Trophoblast cell (in vitro differentiated cells and primary cell): ENCODE measurements at regions not wholly inside any gene's neighbourhood (a gene's known extent, or its start where the extent isn't known, plus 50 kb on each side); places are given as distances from the start of the nearest gene placed in this dataset.

ENCODE experiments used
- DNase-seq, 2 donors: peaks; one replicate each; pipeline ENCODE4 v3.0.0-alpha.2; 2016
- H2AFZ ChIP-seq: 2 replicates; pipeline ENCODE4 v1.6.1; 2013; ENCODE audit warnings: low read length, moderate library complexity, mild to moderate bottlenecking; ENCODE audit not compliant: insufficient read depth, poor library complexity
- H2AK5ac ChIP-seq: 2 replicates; pipeline ENCODE4 v1.6.1; 2013; ENCODE audit warnings: mild to moderate bottlenecking, low read length
- H2BK120ac ChIP-seq: 2 replicates; pipeline ENCODE4 v1.6.1; 2013; ENCODE audit warnings: low read length, mild to moderate bottlenecking, moderate library complexity; ENCODE audit not compliant: insufficient read depth, poor library complexity
- H2BK12ac ChIP-seq: 2 replicates; pipeline ENCODE4 v1.6.1; 2013; ENCODE audit warnings: mild to moderate bottlenecking, low read length, moderate library complexity
- H2BK5ac ChIP-seq: 2 replicates; pipeline ENCODE4 v1.6.1; 2013; ENCODE audit warnings: low read length, low read depth, moderate library complexity, mild to moderate bottlenecking; ENCODE audit not compliant: poor library complexity
- H3K14ac ChIP-seq: 2 replicates; pipeline ENCODE4 v1.6.1; 2013; ENCODE audit warnings: mild to moderate bottlenecking, low read length
- H3K18ac ChIP-seq: 2 replicates; pipeline ENCODE4 v1.6.1; 2013; ENCODE audit warnings: mild to moderate bottlenecking, low read length
- H3K23ac ChIP-seq: 2 replicates; pipeline ENCODE4 v1.6.1; 2013; ENCODE audit warnings: low read length
- H3K27ac ChIP-seq: 2 replicates; pipeline ENCODE4 v1.5.1; 2013; ENCODE audit warnings: low read depth, mild to moderate bottlenecking, inconsistent platforms, low read length, moderate library complexity
- H3K27me3 ChIP-seq: 2 replicates; pipeline ENCODE4 v1.6.1; 2013; ENCODE audit warnings: inconsistent platforms, mild to moderate bottlenecking, low read length, moderate library complexity; ENCODE audit not compliant: insufficient read depth
- H3K36me3 ChIP-seq, 2 experiments: 1 replicate in 1 of 2; 2 replicates in 1 of 2; pipeline ENCODE4 v1.6.1; 2013; ENCODE audit warnings: low read length in 2 of 2, mild to moderate bottlenecking in 2 of 2, moderate library complexity in 1 of 2; ENCODE audit not compliant: insufficient read depth in 2 of 2, control insufficient read depth in 1 of 2
- H3K4ac ChIP-seq: 2 replicates; pipeline ENCODE4 v1.6.1; 2013; ENCODE audit warnings: low read depth, mild to moderate bottlenecking, low read length, moderate library complexity
- H3K4me1 ChIP-seq, 2 experiments: 1 replicate in 1 of 2; 2 replicates in 1 of 2; pipeline ENCODE4 v1.6.1; 2013; ENCODE audit warnings: low read length in 2 of 2, mild to moderate bottlenecking in 2 of 2, moderate library complexity in 1 of 2; ENCODE audit not compliant: insufficient read depth in 2 of 2, control insufficient read depth in 1 of 2
- H3K4me2 ChIP-seq: 2 replicates; pipeline ENCODE4 v1.6.1; 2013; ENCODE audit warnings: inconsistent platforms, mild to moderate bottlenecking, low read length, moderate library complexity
- H3K4me3 ChIP-seq: 2 replicates; pipeline ENCODE4 v1.5.1; 2013; ENCODE audit warnings: mild to moderate bottlenecking, low read depth, low read length, inconsistent platforms
- H3K79me1 ChIP-seq: one replicate; pipeline ENCODE4 v1.6.1; 2013; ENCODE audit warnings: low read length
- H3K79me2 ChIP-seq: 2 replicates; pipeline ENCODE4 v1.6.1; 2013; ENCODE audit warnings: low read length, mild to moderate bottlenecking; ENCODE audit not compliant: control insufficient read depth, insufficient read depth, poor library complexity
- H3K9ac ChIP-seq: 2 replicates; pipeline ENCODE4 v1.6.1; 2013; ENCODE audit warnings: mild to moderate bottlenecking, low read length
- H3K9me3 ChIP-seq: 2 replicates; pipeline ENCODE4 v1.6.1; 2013; ENCODE audit warnings: low read depth, mild to moderate bottlenecking, control low read depth, inconsistent platforms, low read length; ENCODE audit not compliant: insufficient read depth
- H4K12ac ChIP-seq: 2 replicates; pipeline ENCODE4 v1.6.1; 2013; ENCODE audit warnings: low read depth, mild to moderate bottlenecking, low read length, moderate library complexity
- H4K8ac ChIP-seq: 2 replicates; pipeline ENCODE4 v1.6.1; 2013; ENCODE audit warnings: low read depth, mild to moderate bottlenecking, low read length, moderate library complexity
- H4K91ac ChIP-seq: one replicate; pipeline ENCODE4 v1.6.1; 2013; ENCODE audit warnings: low read depth, mild to moderate bottlenecking, low read length, moderate library complexity
- WGBS: extraction: QIAGEN DNeasy Blood & Tissue Kit; methylation state at CpG from one replicate; pipeline ENCODE4 v1.1.7; 2013; ENCODE audit warnings: missing lambda C conversion rate; ENCODE audit not compliant: insufficient read length, insufficient coverage; ENCODE audit errors: extremely low coverage; 5-methylcytosine and 5-hydroxymethylcytosine counted together

DNA sequence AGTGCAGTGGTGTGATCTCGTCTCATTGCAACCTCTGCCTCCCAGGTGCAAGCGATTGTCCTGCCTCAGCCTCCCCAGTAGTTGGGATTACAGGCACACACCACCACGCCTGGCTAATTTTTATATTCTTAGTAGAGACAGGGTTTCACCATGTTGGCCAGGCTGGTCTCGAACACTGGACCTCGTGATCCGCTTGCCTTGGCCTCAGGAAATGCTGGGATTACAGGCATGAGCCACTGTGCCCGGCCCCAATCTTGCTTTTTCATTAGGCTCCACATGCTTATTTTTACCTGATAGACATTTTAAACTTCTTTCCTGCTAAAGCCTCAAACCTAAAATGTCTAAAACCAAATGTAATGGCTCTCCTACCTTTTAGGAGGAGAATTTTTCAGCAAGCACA is 817.0 kb upstream of the NECTIN3 start:
- no peaks in the 10 kb centered on the region for H3K9me3 ChIP-seq
- WGBS = no CpG with 5 or more reads among the region's 7 CpGs

DNA sequence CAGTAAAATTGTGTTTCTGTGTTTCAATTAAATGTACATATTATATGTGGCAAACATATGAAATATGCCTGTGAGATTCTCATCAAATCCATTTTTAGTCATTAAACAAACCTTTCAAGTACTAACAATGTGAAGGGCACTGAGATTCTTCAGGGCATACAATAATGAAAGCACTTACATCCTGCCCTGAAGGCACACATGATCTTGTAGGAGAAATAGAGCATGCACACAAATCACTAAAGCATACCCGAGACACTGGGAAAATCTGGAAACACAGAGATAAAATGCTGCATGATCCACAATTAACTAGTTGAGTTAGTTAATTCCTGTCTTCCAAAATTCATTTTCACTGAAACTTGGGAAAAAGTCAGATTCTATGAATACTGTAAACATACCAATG is 810.5 kb upstream of the NECTIN3 start:
- Histone ChIP-seq H2BK120ac (no peak overlapping the region), H2BK12ac (no peak overlapping the region), H2AK5ac (no peak overlapping the region), H3K4me2 (no peak overlapping the region), H3K4me1 (no peaks in the 10 kb centered on the region), H3K27me3 (no peaks in the 10 kb centered on the region), H3K36me3 (no peaks in the 10 kb centered on the region), H3K9me3 (no peaks in the 10 kb centered on the region), H3K79me2 (no peaks in the 10 kb centered on the region), H2AFZ (no peak overlapping the region), H3K27ac (no peak overlapping the region), H3K4me3 (no peak overlapping the region), H3K9ac (no peak overlapping the region), H3K23ac (no peak overlapping the region), H4K8ac (no peak overlapping the region), H4K12ac (no peak overlapping the region), H2BK5ac (no peak overlapping the region), H3K14ac (no peak overlapping the region), H4K91ac (no peak overlapping the region), H3K4ac (no peak overlapping the region), H3K18ac (no peak overlapping the region), H3K79me1 (no peaks in the 10 kb centered on the region)
- WGBS = no CpG with 5 or more reads among the region's 1 CpG
- DNase-seq = no peak

More for the DNA sequence above, 817.0 kb upstream of the NECTIN3 start:
- Histone ChIP-seq H2AFZ (no peak overlapping the region), H3K23ac (no peak overlapping the region), H3K27me3 (no peaks in the 10 kb centered on the region), H3K4me1 (no peaks in the 10 kb centered on the region), H3K36me3 (no peaks in the 10 kb centered on the region), H2AK5ac (no peak overlapping the region), H3K4me2 (no peak overlapping the region), H3K14ac (no peak overlapping the region), H2BK5ac (no peak overlapping the region), H4K12ac (no peak overlapping the region), H4K91ac (no peak overlapping the region), H3K27ac (no peak overlapping the region), H3K79me1 (no peaks in the 10 kb centered on the region), H2BK12ac (no peak overlapping the region), H3K4me3 (no peak overlapping the region), H3K4ac (no peak overlapping the region), H4K8ac (no peak overlapping the region), H2BK120ac (no peak overlapping the region), H3K79me2 (no peaks in the 10 kb centered on the region), H3K9ac (no peak overlapping the region), H3K18ac (no peak overlapping the region)
- no peak for DNase-seq

DNA sequence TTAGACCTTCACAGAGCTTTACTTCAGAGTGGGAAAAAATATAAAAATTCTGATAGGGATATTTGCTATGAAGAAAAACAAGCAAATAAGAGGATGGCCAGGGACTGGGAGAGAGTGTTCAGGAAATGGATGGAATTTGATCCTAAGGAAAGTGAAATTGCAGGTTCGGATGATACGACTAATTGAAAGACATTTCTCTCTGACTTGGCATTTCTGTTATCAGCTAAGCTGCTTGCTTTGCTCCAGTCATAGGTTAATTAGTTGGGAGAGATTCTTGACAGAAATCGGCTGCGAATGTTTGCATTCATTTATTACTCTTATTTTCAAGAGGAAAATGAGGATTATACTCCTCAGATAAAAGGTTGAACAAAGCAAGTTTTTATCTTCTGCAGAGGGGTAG is 808.7 kb upstream of the NECTIN3 start:
- H2BK120ac ChIP-seq = no peak overlapping the region
- H4K8ac ChIP-seq = no peak overlapping the region
- H2AK5ac ChIP-seq = no peak overlapping the region
- no peak overlapping the region for H3K4me2 ChIP-seq
- no peak overlapping the region for H3K4me3 ChIP-seq
- no peaks in the 10 kb centered on the region for H3K36me3 ChIP-seq
- no peaks in the 10 kb centered on the region for H3K27me3 ChIP-seq
- WGBS = no CpG with 5 or more reads among the region's 4 CpGs
- H3K23ac ChIP-seq = no peak overlapping the region
- no peaks in the 10 kb centered on the region for H3K79me2 ChIP-seq
- no peak overlapping the region for H2BK5ac ChIP-seq
- H3K4me1 ChIP-seq = no peaks in the 10 kb centered on the region
- no peak overlapping the region for H3K9ac ChIP-seq
- no peak overlapping the region for H3K18ac ChIP-seq
- H3K79me1 ChIP-seq = no peaks in the 10 kb centered on the region
- H2AFZ ChIP-seq = no peak overlapping the region
- no peak overlapping the region for H3K27ac ChIP-seq
- no peaks in the 10 kb centered on the region for H3K9me3 ChIP-seq
- no peak overlapping the region for H2BK12ac ChIP-seq
- H4K12ac ChIP-seq = no peak overlapping the region
- no peak overlapping the region for H3K4ac ChIP-seq
- no peak for DNase-seq
- no peak overlapping the region for H4K91ac ChIP-seq
- H3K14ac ChIP-seq = no peak overlapping the region

DNA sequence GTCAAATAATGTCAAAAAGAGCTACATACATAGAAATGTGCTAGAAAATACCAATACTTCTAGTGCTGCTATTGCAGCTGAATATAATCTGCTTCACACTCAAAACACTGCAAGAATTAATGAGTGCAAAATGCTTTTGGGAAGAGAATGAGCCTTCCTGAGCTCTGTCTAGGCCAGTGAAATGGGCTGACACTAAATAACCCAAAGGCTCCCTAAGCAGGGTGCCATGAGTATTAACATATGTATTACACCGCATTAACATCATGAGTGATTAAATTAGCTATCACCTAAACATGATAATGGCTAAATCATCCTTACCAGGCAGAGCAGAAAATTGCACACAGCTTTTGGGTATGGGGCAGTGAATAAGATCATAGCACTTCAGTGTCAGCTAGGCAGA is 806.3 kb upstream of the NECTIN3 start:
- Histone ChIP-seq H4K91ac (no peak overlapping the region), H3K23ac (no peak overlapping the region), H2AK5ac (no peak overlapping the region), H3K79me1 (no peaks in the 10 kb centered on the region), H3K4ac (no peak overlapping the region), H3K9ac (no peak overlapping the region), H2BK120ac (no peak overlapping the region), H3K4me1 (no peaks in the 10 kb centered on the region), H4K12ac (no peak overlapping the region), H3K27ac (no peak overlapping the region), H2BK12ac (no peak overlapping the region), H2BK5ac (no peak overlapping the region), H2AFZ (no peak overlapping the region), H4K8ac (no peak overlapping the region), H3K27me3 (no peaks in the 10 kb centered on the region), H3K9me3 (no peaks in the 10 kb centered on the region), H3K18ac (no peak overlapping the region), H3K36me3 (no peaks in the 10 kb centered on the region), H3K4me3 (no peak overlapping the region), H3K4me2 (no peak overlapping the region), H3K79me2 (no peaks in the 10 kb centered on the region), H3K14ac (no peak overlapping the region)
- no CpG with 5 or more reads among the region's 1 CpG for WGBS
- no peak for DNase-seq
